GM21367 (cell line): ENCODE measurements at regions not wholly inside any gene's neighbourhood (a gene's known extent, or its start where the extent isn't known, plus 50 kb on each side); places are given as distances from the start of the nearest gene placed in this dataset.
"Not testable (repeated sequence)": the region's sequence is repeated elsewhere in the genome, so short reads cannot be mapped to it uniquely, and the experiment has no call there.

Experiments
- ATAC-seq: cut with Tn5 transposase; IDR thresholded peaks from one replicate; pipeline ENCODE4 v1.9.1; 2021; ENCODE audit not compliant: unreplicated experiment

GRCh38 chr5:159780246-159780645 lies 136.0 kb upstream of the ADRA1B start:
- ATAC-seq: no peak

DNA sequence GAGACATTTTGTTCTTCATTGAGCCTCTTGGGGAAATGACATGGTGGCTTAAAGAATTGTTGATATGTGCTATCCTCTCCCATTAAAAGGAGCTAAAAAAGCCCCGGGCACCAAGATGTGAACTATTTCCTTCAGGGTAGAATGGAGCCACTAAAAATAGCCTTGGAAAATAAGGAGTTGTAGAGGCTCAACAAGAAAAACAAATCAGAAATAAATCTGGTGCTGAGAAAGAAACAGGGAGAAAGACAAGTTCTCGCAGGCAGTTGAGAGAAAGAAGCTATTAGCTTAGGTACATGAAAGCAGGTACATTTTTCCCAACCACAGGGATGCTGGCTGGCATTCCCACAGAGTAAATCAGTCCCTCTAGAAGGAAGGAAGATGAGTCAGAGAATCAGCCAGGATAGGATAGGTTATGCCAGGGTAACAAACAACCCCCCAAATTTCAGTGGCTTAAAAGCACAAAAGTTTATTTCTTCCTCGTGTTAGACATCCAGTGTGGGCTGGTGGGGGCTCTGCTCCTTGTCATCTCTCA lies 134.6 kb upstream of the ADRA1B start:
- no peak for ATAC-seq

DNA sequence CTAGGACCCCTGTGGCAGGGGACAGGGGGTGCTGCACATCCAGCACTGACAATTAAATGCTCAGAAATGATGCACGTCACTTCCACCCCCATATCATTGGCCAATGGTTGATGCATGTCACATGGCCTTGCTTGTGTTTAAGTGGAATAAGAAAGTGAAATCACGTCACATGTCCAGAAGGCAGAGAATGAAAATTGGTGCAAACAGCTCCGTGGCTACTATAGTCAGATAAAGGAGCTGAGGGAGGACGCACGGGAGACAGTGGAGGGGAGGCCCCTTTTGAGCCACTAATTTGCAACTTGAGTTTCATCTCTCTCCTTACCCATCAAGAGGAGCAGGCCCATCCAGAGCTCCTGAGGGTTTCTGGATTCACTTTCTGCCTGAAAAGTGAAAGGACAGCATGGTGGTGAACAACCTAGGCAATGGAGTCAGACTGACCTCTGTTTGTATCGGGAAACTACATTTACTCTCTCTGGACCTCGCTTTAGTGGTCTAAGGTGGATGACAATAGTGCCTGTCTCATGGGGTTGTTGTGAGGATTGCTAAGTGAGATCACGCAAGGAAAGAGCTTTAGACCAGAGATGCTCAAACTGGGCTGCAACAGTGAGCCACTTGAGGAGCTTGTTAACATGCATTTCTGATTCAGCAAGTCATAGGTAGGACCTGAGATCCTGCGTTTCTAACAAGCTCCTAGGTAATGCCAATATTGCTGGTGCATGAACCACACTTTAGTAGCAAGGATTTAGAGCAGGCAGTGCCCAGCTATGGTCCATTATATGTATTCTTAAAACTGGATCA lies 133.9 kb upstream of the ADRA1B start:
- no peak for ATAC-seq

- ATAC-seq: no peak
Measured at GRCh38 chr5:159782995-159783300, 133.3 kb upstream of the ADRA1B start.

GRCh38 chr5:159783726-159784247 lies 132.5 kb upstream of the ADRA1B start:
- ATAC-seq: no peak

GRCh38 chr5:159784993-159785392 lies 131.3 kb upstream of the ADRA1B start:
- ATAC-seq: no peak

DNA sequence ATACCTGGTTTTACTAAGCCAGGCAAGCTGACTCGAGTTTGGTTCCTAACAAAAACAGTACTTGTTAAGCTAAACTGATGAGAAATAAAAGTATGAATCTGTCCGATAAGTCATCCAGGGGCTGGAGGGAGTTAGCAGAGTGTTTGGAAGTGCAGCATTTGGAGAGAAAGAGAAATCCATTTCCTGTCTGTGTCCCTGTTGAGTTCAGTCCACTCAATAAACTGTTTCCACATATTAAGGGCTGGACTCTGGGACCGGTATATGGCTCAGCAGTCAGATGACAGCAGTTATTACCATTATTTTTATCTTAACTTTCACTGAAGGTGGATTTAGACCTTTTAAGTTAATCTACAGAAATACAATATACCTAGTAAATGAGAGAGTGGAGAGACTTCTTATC lies 130.6 kb upstream of the ADRA1B start:
- ATAC-seq: no peak

GRCh38 chr5:159786201-159786600 lies 130.1 kb upstream of the ADRA1B start:
- ATAC-seq: no peak

DNA sequence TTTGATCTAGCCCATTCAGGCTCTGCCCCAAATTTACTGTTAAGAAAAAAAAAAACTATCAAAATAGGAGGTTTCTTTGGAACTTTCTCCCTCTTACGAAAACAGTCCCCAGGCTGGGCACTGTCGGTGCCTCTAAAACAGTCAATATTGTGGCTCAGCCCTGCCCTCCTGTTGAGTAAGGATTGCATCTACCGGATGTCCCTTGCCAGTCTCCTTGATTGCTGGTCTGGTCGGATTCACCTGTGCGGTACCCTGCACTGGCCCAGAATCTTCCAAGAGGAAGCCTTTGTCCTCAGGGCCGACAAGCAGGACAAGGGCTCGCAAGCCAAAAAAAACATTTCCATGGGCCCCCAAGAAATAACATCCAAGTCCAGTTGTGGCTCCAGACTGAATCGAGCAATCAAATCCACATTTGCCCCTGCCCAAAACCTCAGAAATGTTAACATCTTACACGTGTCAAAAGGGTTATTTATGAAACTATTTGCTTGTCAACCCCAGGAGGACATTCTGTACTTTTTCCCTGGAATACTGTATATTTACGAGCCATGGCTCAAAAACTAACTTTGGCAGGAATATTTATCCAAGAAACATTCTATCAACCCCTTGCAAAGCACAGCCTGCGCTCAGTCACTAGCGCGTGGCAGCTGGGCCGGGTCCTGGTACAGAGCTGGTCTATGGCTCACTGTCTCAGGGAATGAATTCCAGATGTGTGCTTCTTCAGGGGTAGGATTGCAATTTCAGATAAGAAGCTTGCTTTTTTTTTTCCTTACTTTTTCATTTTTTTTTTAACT lies 129.2 kb upstream of the ADRA1B start:
- no peak for ATAC-seq

DNA sequence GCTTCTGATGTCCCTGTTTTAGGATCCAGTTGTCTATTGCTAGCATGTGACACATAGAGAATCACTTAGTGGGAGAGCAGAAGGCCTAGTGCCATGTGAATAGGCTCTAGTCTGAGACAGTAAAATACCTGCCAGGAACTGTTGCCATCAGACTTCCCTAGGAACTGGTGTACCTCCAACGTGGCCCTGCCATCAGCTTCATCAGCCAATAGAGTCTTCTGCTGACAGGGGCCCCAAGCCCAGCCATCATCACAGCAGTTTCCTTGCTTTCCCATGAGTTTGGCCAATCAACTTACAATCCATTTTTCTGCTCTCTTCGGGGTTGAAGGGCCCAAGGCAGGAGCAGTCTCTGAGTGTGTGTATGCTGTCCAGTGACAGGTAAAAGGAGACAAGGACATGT lies 128.4 kb upstream of the ADRA1B start:
- no peak for ATAC-seq

- no peak for ATAC-seq
Measured at GRCh38 chr5:159788835-159789331, 127.4 kb upstream of the ADRA1B start.

GRCh38 chr5:159792180-159792579 lies 124.1 kb upstream of the ADRA1B start:
- ATAC-seq: no peak

GRCh38 chr5:159797261-159797970 lies 118.9 kb upstream of the ADRA1B start:
- ATAC-seq: no peak

- no peak for ATAC-seq
Measured at GRCh38 chr5:159799701-159800100, 116.6 kb upstream of the ADRA1B start.

GRCh38 chr5:159800131-159800840 lies 116.0 kb upstream of the ADRA1B start:
- ATAC-seq: no peak

- ATAC-seq: no peak
Measured at GRCh38 chr5:159801303-159801702, 115.0 kb upstream of the ADRA1B start.

- no peak for ATAC-seq
Measured at GRCh38 chr5:159802661-159803060, 113.6 kb upstream of the ADRA1B start.

GRCh38 chr5:159804121-159804520 lies 112.2 kb upstream of the ADRA1B start:
- ATAC-seq: no peak

- no peak for ATAC-seq
Measured at GRCh38 chr5:159805021-159805420, 111.3 kb upstream of the ADRA1B start.

DNA sequence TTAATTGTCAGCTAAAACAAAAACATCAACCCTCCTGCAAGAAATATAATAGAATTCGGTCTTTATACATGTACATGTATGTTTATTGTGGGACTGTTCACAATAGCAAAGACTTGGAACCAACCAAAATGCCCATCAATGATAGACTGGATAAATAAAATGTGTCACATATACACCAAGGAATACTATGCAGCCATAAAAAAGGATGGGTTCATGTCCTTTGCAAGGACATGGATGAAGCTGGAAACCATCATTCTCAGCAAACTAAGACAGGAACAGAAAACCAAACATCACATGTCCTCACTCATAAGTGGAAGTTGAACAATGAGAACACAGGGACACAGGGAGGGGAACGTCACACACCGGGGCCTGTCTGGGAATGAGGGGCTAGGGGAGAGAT lies 109.1 kb upstream of the ADRA1B start:
- ATAC-seq: not testable (repeated sequence)

GRCh38 chr5:159807586-159807985 lies 108.7 kb upstream of the ADRA1B start:
- no peak for ATAC-seq
